Endothelial cell of umbilical vein (primary cell): ENCODE measurements at regions not wholly inside any gene's neighbourhood (a gene's known extent, or its start where the extent isn't known, plus 50 kb on each side); places are given as distances from the start of the nearest gene placed in this dataset.

Experiments used
- BruUV-seq: library from RNA; stranded (reverse); fragments of 400-500 nt; replicated peaks from 2 replicates; lab custom pipeline; 2021; lab: Mats Ljungman, UMichigan
- CTCF ChIA-PET: fragments of 300-600, 350-600 bp; sonication (Branson Sonifier 250); formaldehyde crosslinking; loops from one replicate; lab custom pipeline; 2021; ENCODE audit warnings: antibody characterized with exemption, inconsistent platforms; lab: Charles Lee
- POLR2A ChIA-PET: fragments of 300-600, 350-600 bp; sonication (Branson Sonifier 250); formaldehyde crosslinking; loops from one replicate; lab custom pipeline; 2021; ENCODE audit warnings: antibody characterized with exemption, inconsistent platforms; lab: Charles Lee
- DNase-seq: peaks from one replicate; pipeline ENCODE4 v3.0.0-alpha.2; 2011; ENCODE audit warnings: low read depth, low spot score
- FAIRE-seq: peaks from 2 replicates; lab custom pipeline; 2011; peaks lifted over from hg19 to GRCh38; lab: Jason Lieb, UNC
- H2AFZ ChIP-seq: 2 replicates; pipeline ENCODE4 v1.6.0; 2012; ENCODE audit warnings: low read depth, low read length, control low read depth, inconsistent platforms
- H3K27ac ChIP-seq: 2 replicates; pipeline ENCODE4 v1.5.1; 2011; ENCODE audit warnings: low read depth, mild to moderate bottlenecking, control low read depth, low read length, moderate library complexity; ENCODE audit not compliant: insufficient read depth
- H3K27me3 ChIP-seq, 2 experiments: 2 replicates each; pipeline versions ENCODE4 v1.6.0 to v1.6.1; 2011; ENCODE audit warnings: low read length in 2 of 2, mixed read lengths in 1 of 2; ENCODE audit not compliant: control insufficient read depth in 2 of 2, insufficient read depth in 2 of 2
- H3K36me3 ChIP-seq, 2 experiments: 2 replicates in 1 of 2; 3 replicates in 1 of 2; pipeline ENCODE4 v1.5.1; 2011; ENCODE audit warnings: low read length in 2 of 2, mild to moderate bottlenecking in 1 of 2, moderate library complexity in 1 of 2; ENCODE audit not compliant: control insufficient read depth in 2 of 2, insufficient read depth in 2 of 2; ENCODE audit errors: extremely low read depth in 1 of 2
- H3K4me1 ChIP-seq: 3 replicates; pipeline ENCODE4 v1.5.1; 2011; ENCODE audit warnings: mild to moderate bottlenecking, low read length; ENCODE audit not compliant: control insufficient read depth, insufficient read depth; ENCODE audit errors: extremely low read depth
- H3K4me2 ChIP-seq: 2 replicates; pipeline ENCODE4 v1.6.1; 2011; ENCODE audit warnings: low read length, control low read depth, mixed read lengths; ENCODE audit not compliant: insufficient read depth
- H3K4me3 ChIP-seq, 3 experiments: fragments of 200-600 bp in 1 of 3; sonication (generic), shearing (Covaris generic) in 1 of 3; replicated peaks in 1 of 3; 2 replicates each; pipeline ENCODE4 v1.5.1; 2011 to 2016; ENCODE audit warnings: control low read depth in 3 of 3, low read length in 3 of 3, mild to moderate bottlenecking in 2 of 3, inconsistent platforms in 1 of 3, low read depth in 1 of 3, moderate library complexity in 1 of 3; ENCODE audit not compliant: insufficient read depth in 1 of 3
- H3K79me2 ChIP-seq: 2 replicates; pipeline ENCODE4 v1.6.0; 2012; ENCODE audit warnings: low read length, inconsistent platforms; ENCODE audit not compliant: control insufficient read depth, insufficient read depth
- H3K9ac ChIP-seq: replicated peaks from 2 replicates; pipeline ENCODE3; 2011; ENCODE audit warnings: low read length, control low read depth; ENCODE audit not compliant: insufficient read depth; ENCODE audit errors: extremely low read depth
- H3K9me1 ChIP-seq: replicated peaks from 3 replicates; pipeline ENCODE4 v1.6.0; 2011; ENCODE audit warnings: mild to moderate bottlenecking, low read length; ENCODE audit not compliant: control insufficient read depth, insufficient read depth; ENCODE audit errors: extremely low read depth
- H3K9me3 ChIP-seq: replicated peaks from 2 replicates; pipeline ENCODE4 v1.5.1; 2012; ENCODE audit warnings: low read length, inconsistent platforms; ENCODE audit not compliant: control insufficient read depth, insufficient read depth
- H4K20me1 ChIP-seq: replicated peaks from 2 replicates; pipeline ENCODE3; 2011; ENCODE audit warnings: mild to moderate bottlenecking, low read length; ENCODE audit not compliant: control insufficient read depth, insufficient read depth; ENCODE audit errors: extremely low read depth
- EZH2 ChIP-seq: IDR thresholded peaks from 2 replicates; pipeline ENCODE4 v1.6.1; 2012; ENCODE audit warnings: borderline replicate concordance, low read depth, mild to moderate bottlenecking, moderate library complexity, low read length, inconsistent platforms; ENCODE audit not compliant: severe bottlenecking
- FOS ChIP-seq: IDR thresholded peaks from 2 replicates; pipeline ENCODE4 v1.6.1; 2011; ENCODE audit warnings: mild to moderate bottlenecking, low read length, moderate library complexity, borderline replicate concordance; ENCODE audit not compliant: insufficient read depth
- GATA2 ChIP-seq: IDR thresholded peaks from 2 replicates; pipeline ENCODE4 v1.7.0; 2011; ENCODE audit warnings: low read depth, mild to moderate bottlenecking, moderate library complexity, mixed read lengths, low read length; ENCODE audit not compliant: insufficient read length, insufficient read depth
- JUN ChIP-seq: IDR thresholded peaks from 2 replicates; pipeline ENCODE4 v1.6.1; 2011; ENCODE audit warnings: borderline replicate concordance, low read depth; ENCODE audit not compliant: insufficient read length, insufficient read depth
- MYC ChIP-seq: IDR thresholded peaks from one replicate; pipeline ENCODE4 v1.6.1; 2011; ENCODE audit warnings: mild to moderate bottlenecking, low read depth, low read length
- POLR2A ChIP-seq: IDR thresholded peaks from 2 replicates; pipeline ENCODE4 v1.6.1; 2012; ENCODE audit warnings: low read depth, mild to moderate bottlenecking, control low read depth, low read length
- POLR2AphosphoS5 ChIP-seq: IDR thresholded peaks from 2 replicates; pipeline ENCODE4 v1.6.1; 2012; ENCODE audit warnings: low read depth, mild to moderate bottlenecking, control low read depth, low read length, moderate library complexity; ENCODE audit not compliant: insufficient read depth
- dilution Hi-C: fragments of 300-500 bp; cut with MboI; formaldehyde crosslinking; loops from one replicate; pipeline ENCODE4 v1.15.0; 2019; ENCODE audit warnings: low sequenced_read_pairs; ENCODE audit not compliant: extremely low pct_ligation_motif_present
- intact Hi-C: fragments of 100-400 bp; cut with micrococcal nuclease; formaldehyde crosslinking; loops from one replicate; pipeline ENCODE4 v1.10.0; 2022
- TF ChIP-seq, protein P1 (sequence below): IDR thresholded peaks from 2 replicates; pipeline ENCODE4 v1.6.1; 2011; ENCODE audit not compliant: insufficient read depth, insufficient read length
- TF ChIP-seq, protein P2 (sequence below), 2 donors: IDR thresholded peaks; 1 replicate in 1 of 2; 2 replicates in 1 of 2; pipeline ENCODE4 v1.5.1; 2011; ENCODE audit warnings: low read length in 2 of 2, mild to moderate bottlenecking in 2 of 2, moderate library complexity in 2 of 2, control low read depth in 1 of 2, inconsistent platforms in 1 of 2, low read depth in 1 of 2; ENCODE audit not compliant: insufficient read depth in 1 of 2; ENCODE audit errors: extremely low read depth in 1 of 2

DNA sequence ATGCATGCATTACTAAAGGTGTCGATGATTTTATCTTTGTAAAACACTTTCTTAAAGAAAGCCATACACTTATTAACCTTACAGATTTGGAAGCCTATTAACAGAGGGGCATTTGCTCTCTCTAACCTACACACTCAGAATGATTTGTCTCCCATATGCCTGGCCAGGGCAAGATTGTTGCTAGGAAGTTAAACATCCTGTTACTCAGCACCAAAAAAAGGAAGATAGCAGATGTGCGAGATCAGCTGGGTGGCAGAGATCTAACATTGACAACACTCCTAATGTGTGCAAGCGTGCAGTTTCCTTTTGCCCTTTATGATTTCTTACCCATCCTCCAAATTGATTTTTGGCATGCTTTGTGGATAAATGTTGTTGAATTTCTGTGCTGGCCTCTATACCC lies 73.9 kb upstream of the TMEM108 start:
- Histone ChIP-seq H3K79me2 (no peaks in the 10 kb centered on the region), H3K9me3 (no peaks in the 10 kb centered on the region), H4K20me1 (no peaks in the 10 kb centered on the region), H3K36me3 (no peaks in the 10 kb centered on the region), H3K27me3 (no peaks in the 10 kb centered on the region), H3K9ac (no peak overlapping the region), H3K4me3 (no peak overlapping the region), H3K4me2 (no peak overlapping the region), H3K9me1 (no peaks in the 10 kb centered on the region), H2AFZ (no peak overlapping the region), H3K27ac (no peak overlapping the region), H3K4me1 (no peaks in the 10 kb centered on the region)
- no peak for FAIRE-seq
- intact Hi-C loops (no loop called here), dilution Hi-C loops (no loop called here)
- TF ChIP-seq POLR2AphosphoS5 = no peak
- TF ChIP-seq, protein P1, sequence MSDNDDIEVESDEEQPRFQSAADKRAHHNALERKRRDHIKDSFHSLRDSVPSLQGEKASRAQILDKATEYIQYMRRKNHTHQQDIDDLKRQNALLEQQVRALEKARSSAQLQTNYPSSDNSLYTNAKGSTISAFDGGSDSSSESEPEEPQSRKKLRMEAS = no peak
- no peak for TF ChIP-seq POLR2A
- TF ChIP-seq FOS = no peak
- TF ChIP-seq EZH2 = no peak
- DNase-seq = no peak
- BruUV-seq = no TSS peak
- ChIA-PET POLR2A (no interaction called here), CTCF (no interaction called here)

DNA sequence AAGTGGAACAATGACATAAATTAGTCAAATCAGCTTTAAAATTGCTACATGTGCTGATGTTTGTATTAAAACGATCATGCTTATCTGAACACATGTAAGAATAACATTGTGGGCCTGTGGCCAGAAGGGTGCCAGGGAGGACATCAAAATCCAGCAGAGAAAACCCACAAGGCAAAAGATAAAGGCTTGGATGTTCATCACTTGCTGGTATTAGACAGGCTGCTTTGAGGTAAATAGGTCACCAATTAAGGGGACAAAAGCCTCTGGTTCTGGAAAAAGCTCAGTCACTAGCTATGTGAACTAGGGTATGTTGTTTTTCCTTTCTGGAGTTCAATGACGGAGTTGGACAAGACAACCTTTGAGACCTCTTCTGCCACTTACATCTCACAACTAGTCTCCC lies 74.4 kb upstream of the TMEM108 start:
- CTCF ChIA-PET = no interaction called here
- no peaks in the 10 kb centered on the region for H4K20me1 ChIP-seq
- no peaks in the 10 kb centered on the region for H3K9me3 ChIP-seq
- TF ChIP-seq JUN = no peak
- TF ChIP-seq, protein P2, sequence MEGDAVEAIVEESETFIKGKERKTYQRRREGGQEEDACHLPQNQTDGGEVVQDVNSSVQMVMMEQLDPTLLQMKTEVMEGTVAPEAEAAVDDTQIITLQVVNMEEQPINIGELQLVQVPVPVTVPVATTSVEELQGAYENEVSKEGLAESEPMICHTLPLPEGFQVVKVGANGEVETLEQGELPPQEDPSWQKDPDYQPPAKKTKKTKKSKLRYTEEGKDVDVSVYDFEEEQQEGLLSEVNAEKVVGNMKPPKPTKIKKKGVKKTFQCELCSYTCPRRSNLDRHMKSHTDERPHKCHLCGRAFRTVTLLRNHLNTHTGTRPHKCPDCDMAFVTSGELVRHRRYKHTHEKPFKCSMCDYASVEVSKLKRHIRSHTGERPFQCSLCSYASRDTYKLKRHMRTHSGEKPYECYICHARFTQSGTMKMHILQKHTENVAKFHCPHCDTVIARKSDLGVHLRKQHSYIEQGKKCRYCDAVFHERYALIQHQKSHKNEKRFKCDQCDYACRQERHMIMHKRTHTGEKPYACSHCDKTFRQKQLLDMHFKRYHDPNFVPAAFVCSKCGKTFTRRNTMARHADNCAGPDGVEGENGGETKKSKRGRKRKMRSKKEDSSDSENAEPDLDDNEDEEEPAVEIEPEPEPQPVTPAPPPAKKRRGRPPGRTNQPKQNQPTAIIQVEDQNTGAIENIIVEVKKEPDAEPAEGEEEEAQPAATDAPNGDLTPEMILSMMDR (IDR thresholded peaks at IDR 0.05; ENCODE audit: extremely low read depth in 1 of 2, insufficient read depth in 1 of 2, low read depth in 1 of 2, low read length in 2 of 2) = no peak
- no peak for TF ChIP-seq POLR2A
- no peak for TF ChIP-seq EZH2
- TF ChIP-seq MYC = no peak
- TF ChIP-seq POLR2AphosphoS5 = no peak
- no peak for TF ChIP-seq FOS
- TF ChIP-seq, protein P1 = no peak
- TF ChIP-seq GATA2 = no peak
- FAIRE-seq = no peak
- H3K27ac ChIP-seq = no peak overlapping the region
- H3K27me3 ChIP-seq = no peaks in the 10 kb centered on the region
- no peaks in the 10 kb centered on the region for H3K9me1 ChIP-seq
- H3K4me2 ChIP-seq = no peak overlapping the region
- H2AFZ ChIP-seq = no peak overlapping the region
- intact Hi-C loops = no loop called here
- POLR2A ChIA-PET = no interaction called here
- no peak overlapping the region for H3K9ac ChIP-seq
- dilution Hi-C loops = no loop called here
- no peak overlapping the region for H3K4me3 ChIP-seq
- no peaks in the 10 kb centered on the region for H3K79me2 ChIP-seq
- no TSS peak for BruUV-seq
- no peak for DNase-seq
- H3K4me1 ChIP-seq = no peaks in the 10 kb centered on the region
- no peaks in the 10 kb centered on the region for H3K36me3 ChIP-seq
